ENCODE measurements at regions not wholly inside any gene's neighbourhood (a gene's known extent, or its start where the extent isn't known, plus 50 kb on each side); places are given as distances from the start of the nearest gene placed in this dataset.

DNA sequence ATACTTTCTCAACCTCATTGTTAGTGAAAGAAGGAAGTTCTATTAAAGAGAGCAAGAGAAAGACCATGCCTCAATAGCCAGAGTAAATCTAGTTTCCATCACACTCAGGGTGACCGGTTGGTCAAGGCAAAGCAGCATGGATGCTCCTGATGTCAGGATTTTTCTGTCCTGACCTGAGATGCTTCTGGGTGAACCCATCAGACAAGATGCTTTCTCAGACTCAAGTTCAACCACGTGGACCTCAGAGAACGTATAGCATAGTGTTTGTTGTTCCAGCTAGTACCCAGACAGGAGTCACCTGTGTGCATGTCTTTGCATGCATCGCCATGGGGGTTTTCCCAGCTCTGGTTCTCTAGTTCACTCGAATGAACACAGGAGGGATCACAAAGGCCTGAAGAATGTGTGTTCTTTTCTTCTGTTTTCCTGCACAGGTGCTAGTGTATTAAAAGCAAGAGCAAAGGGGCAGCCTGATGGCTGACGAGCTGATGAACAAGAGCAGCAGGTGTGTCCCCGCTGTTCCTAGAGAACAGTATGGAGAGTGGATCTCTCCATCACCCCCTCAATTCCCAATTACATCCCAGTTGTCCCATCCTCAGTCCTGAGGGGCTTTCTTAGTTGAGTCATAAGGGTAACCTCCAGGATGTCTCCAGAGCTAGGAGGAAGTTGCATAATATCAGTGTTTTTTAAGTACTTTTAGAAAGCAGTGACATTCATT lies 110.5 kb upstream of the ENPP6 start:
- Histone ChIP-seq H3K27ac (ENCODE audit: low read depth, low read length) (no peak overlapping the region), H3K36me3 (ENCODE audit: control insufficient read depth in 2 of 3, insufficient read depth in 3 of 3, low read length in 3 of 3) (no peaks in the 10 kb centered on the region), H3K4me1 (ENCODE audit: control insufficient read depth in 2 of 2, insufficient read depth in 2 of 2, low read length in 2 of 2) (peaks cover 0 to 7% of the 10 kb centered on the region in 2 donors), H3K27me3 (ENCODE audit: control insufficient read depth in 2 of 2, insufficient read depth in 2 of 2, low read length in 2 of 2) (no peaks in the 10 kb centered on the region), H3K9me3 (ENCODE audit: control insufficient read depth in 2 of 3, low read length in 3 of 3) (no peaks in the 10 kb centered on the region), H3K4me3 (ENCODE audit: low read length) (no peak overlapping the region)
- intact Hi-C loops (cut with micrococcal nuclease) = no loop called here
- Mint-ChIP-seq H3K36me3 (no peaks in the 10 kb centered on the region), H3K27ac (peak overlapping the region in 7 of 9 donors; percentile 21 to 79 (median 48)), H3K4me3 (peak overlapping the region in 1 of 10 donors; percentile 32), H3K27me3 (no peaks in the 10 kb centered on the region), H3K9me3 (no peaks in the 10 kb centered on the region), H3K4me1 (peaks cover 5 to 24% (median 12%) of the 10 kb centered on the region in 7 donors)
- DNase-seq = peak in 1 of 9 donors; percentile 14
- peak; percentile 47 for ATAC-seq
- POLR2A ChIA-PET = no interaction called here
- CTCF ChIA-PET = interaction anchor here (0.6 kb wide), 1 partner anchor 60 kb away, joined by 3 read pairs; no protein-coding TSS in a partner anchor

DNA sequence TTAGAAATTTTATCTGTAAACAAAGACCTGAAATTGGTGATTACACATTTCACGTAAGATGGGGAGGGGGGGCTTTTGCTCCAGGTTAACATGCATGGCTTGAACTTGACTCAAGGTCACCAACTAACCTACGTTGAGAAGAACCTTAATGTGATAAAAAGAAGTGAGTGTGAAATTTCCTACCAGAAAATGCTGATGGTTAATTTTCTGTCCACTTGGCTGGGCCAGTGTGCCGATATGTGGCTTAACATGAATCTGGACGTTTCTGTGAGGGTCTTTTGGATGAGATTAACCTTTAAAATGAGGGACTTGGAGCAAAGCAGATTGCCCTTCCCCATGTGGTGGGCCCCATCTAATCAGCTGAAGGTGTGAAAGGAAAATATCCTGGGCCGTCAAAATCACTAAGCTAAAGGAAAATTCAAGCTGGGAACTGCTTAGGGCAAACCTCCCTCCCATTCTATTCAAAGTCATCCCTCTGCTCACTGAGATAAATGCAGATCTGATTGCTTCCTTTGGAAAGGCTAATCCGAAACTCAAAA lies 107.3 kb upstream of the ENPP6 start:
- H3K4me1 ChIP-seq (ENCODE audit: control insufficient read depth in 2 of 2, insufficient read depth in 2 of 2, low read length in 2 of 2) = peaks cover 0 to 7% of the 10 kb centered on the region in 2 donors
- no peak overlapping the region for H3K27ac Mint-ChIP-seq
- H3K4me1 Mint-ChIP-seq = peaks cover 4 to 37% (median 14%) of the 10 kb centered on the region in 7 donors
- no peaks in the 10 kb centered on the region for H3K9me3 ChIP-seq (ENCODE audit: control insufficient read depth in 2 of 3, low read length in 3 of 3)
- no peaks in the 10 kb centered on the region for H3K36me3 ChIP-seq (ENCODE audit: control insufficient read depth in 2 of 3, insufficient read depth in 3 of 3, low read length in 3 of 3)
- no peaks in the 10 kb centered on the region for H3K27me3 ChIP-seq (ENCODE audit: control insufficient read depth in 2 of 2, insufficient read depth in 2 of 2, low read length in 2 of 2)
- peaks cover 0 to 2% (median 0%) of the 10 kb centered on the region in 11 donors for H3K9me3 Mint-ChIP-seq
- H3K27ac ChIP-seq (ENCODE audit: low read depth, low read length) = no peak overlapping the region
- H3K4me3 Mint-ChIP-seq = no peak overlapping the region
- DNase-seq (no peak), ATAC-seq (no peak)
- H3K4me3 ChIP-seq (ENCODE audit: low read length) = no peak overlapping the region
- ChIA-PET POLR2A (no interaction called here), CTCF (no interaction called here)
- intact Hi-C loops (cut with micrococcal nuclease) = no loop called here
- peaks cover 0 to 3% (median 0%) of the 10 kb centered on the region in 5 donors for H3K36me3 Mint-ChIP-seq
- no peaks in the 10 kb centered on the region for H3K27me3 Mint-ChIP-seq

- Mint-ChIP-seq H3K27me3 (no peaks in the 10 kb centered on the region), H3K4me3 (no peak overlapping the region), H3K9me3 (peaks cover 0 to 2% (median 0%) of the 10 kb centered on the region in 11 donors), H3K36me3 (peaks cover 0 to 3% (median 0%) of the 10 kb centered on the region in 5 donors), H3K27ac (no peak overlapping the region), H3K4me1 (peaks cover 2 to 32% (median 13%) of the 10 kb centered on the region in 7 donors)
- H3K27ac ChIP-seq (ENCODE audit: low read depth, low read length) = no peak overlapping the region
- ChIA-PET CTCF (no interaction called here), POLR2A (no interaction called here)
- no peaks in the 10 kb centered on the region for H3K27me3 ChIP-seq (ENCODE audit: control insufficient read depth in 2 of 2, insufficient read depth in 2 of 2, low read length in 2 of 2)
- H3K4me1 ChIP-seq (ENCODE audit: control insufficient read depth in 2 of 2, insufficient read depth in 2 of 2, low read length in 2 of 2) = no peaks in the 10 kb centered on the region
- no peaks in the 10 kb centered on the region for H3K9me3 ChIP-seq (ENCODE audit: control insufficient read depth in 2 of 3, low read length in 3 of 3)
- intact Hi-C loops (cut with micrococcal nuclease) = no loop called here
- no peak for DNase-seq
- H3K4me3 ChIP-seq (ENCODE audit: low read length) = no peak overlapping the region
- no peak for ATAC-seq
- H3K36me3 ChIP-seq (ENCODE audit: control insufficient read depth in 2 of 3, insufficient read depth in 3 of 3, low read length in 3 of 3) = no peaks in the 10 kb centered on the region
Measured at GRCh38 chr4:184322328-184323025, 104.8 kb upstream of the ENPP6 start.

DNA sequence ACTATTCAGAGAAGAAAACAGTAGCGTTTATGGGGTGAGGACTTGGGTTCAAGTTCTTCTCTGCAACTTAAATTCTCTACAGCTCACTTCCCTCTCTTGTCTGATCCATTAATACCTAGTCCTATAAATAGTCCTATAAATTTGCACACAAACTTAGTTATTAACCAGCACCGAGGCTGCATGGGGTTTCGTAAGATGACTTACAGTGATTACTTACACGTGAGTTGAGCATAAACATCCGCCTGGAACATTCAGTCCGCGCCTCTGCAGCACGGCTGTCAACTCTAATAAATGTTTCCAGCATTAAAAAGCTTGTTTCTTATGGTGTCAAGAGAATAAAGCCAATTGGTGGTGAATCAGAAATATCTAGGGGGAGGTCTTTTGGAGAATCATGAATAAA lies 103.0 kb upstream of the ENPP6 start:
- Mint-ChIP-seq H3K9me3 (peaks cover 0 to 2% (median 0%) of the 10 kb centered on the region in 11 donors), H3K4me3 (no peak overlapping the region), H3K36me3 (peaks cover 0 to 3% (median 0%) of the 10 kb centered on the region in 5 donors), H3K27ac (peak overlapping the region in 1 of 9 donors; percentile 3), H3K27me3 (no peaks in the 10 kb centered on the region), H3K4me1 (peaks cover 2 to 40% (median 13%) of the 10 kb centered on the region in 7 donors)
- Histone ChIP-seq H3K27me3 (ENCODE audit: control insufficient read depth in 2 of 2, insufficient read depth in 2 of 2, low read length in 2 of 2) (no peaks in the 10 kb centered on the region), H3K4me1 (ENCODE audit: control insufficient read depth in 2 of 2, insufficient read depth in 2 of 2, low read length in 2 of 2) (no peaks in the 10 kb centered on the region), H3K9me3 (ENCODE audit: control insufficient read depth in 2 of 3, low read length in 3 of 3) (no peaks in the 10 kb centered on the region), H3K4me3 (ENCODE audit: low read length) (no peak overlapping the region), H3K36me3 (ENCODE audit: control insufficient read depth in 2 of 3, insufficient read depth in 3 of 3, low read length in 3 of 3) (no peaks in the 10 kb centered on the region), H3K27ac (ENCODE audit: low read depth, low read length) (no peak overlapping the region)
- POLR2A ChIA-PET = no interaction called here
- CTCF ChIA-PET = no interaction called here
- DNase-seq = no peak
- intact Hi-C loops (cut with micrococcal nuclease) = no loop called here
- no peak for ATAC-seq

GRCh38 chr4:184318852-184319251 lies 101.2 kb upstream of the ENPP6 start:
- ATAC-seq = no peak
- intact Hi-C loops (cut with micrococcal nuclease) = loop anchor here in 1 of 2 donors (2.0 kb wide), 2 partner anchors 36 to 50 kb away; no protein-coding TSS in a partner anchor
- no peak overlapping the region for H3K27ac ChIP-seq (ENCODE audit: low read depth, low read length)
- H3K27me3 ChIP-seq (ENCODE audit: control insufficient read depth in 2 of 2, insufficient read depth in 2 of 2, low read length in 2 of 2) = no peaks in the 10 kb centered on the region
- peak overlapping the region in 1 of 9 donors; percentile 81 for H3K27ac Mint-ChIP-seq
- H3K4me3 ChIP-seq (ENCODE audit: low read length) = no peak overlapping the region
- H3K4me1 ChIP-seq (ENCODE audit: control insufficient read depth in 2 of 2, insufficient read depth in 2 of 2, low read length in 2 of 2) = no peaks in the 10 kb centered on the region
- peaks cover 0 to 2% (median 0%) of the 10 kb centered on the region in 11 donors for H3K9me3 Mint-ChIP-seq
- H3K4me1 Mint-ChIP-seq = peaks cover 5 to 48% (median 13%) of the 10 kb centered on the region in 7 donors
- no peaks in the 10 kb centered on the region for H3K27me3 Mint-ChIP-seq
- CTCF ChIA-PET = no interaction called here
- H3K9me3 ChIP-seq (ENCODE audit: control insufficient read depth in 2 of 3, low read length in 3 of 3) = no peaks in the 10 kb centered on the region
- DNase-seq = no peak
- H3K4me3 Mint-ChIP-seq = peak overlapping the region in 1 of 10 donors; percentile 10
- POLR2A ChIA-PET = no interaction called here
- peaks cover 0 to 3% (median 0%) of the 10 kb centered on the region in 5 donors for H3K36me3 Mint-ChIP-seq
- H3K36me3 ChIP-seq (ENCODE audit: control insufficient read depth in 2 of 3, insufficient read depth in 3 of 3, low read length in 3 of 3) = no peaks in the 10 kb centered on the region

GRCh38 chr4:184317234-184317918 lies 99.7 kb upstream of the ENPP6 start:
- Mint-ChIP-seq H3K27ac (peak overlapping the region in 1 of 9 donors; percentile 12), H3K9me3 (peaks cover 0 to 2% (median 0%) of the 10 kb centered on the region in 11 donors), H3K36me3 (peaks cover 0 to 4% (median 0%) of the 10 kb centered on the region in 5 donors), H3K4me3 (no peak overlapping the region), H3K27me3 (no peaks in the 10 kb centered on the region), H3K4me1 (peaks cover 5 to 59% (median 13%) of the 10 kb centered on the region in 7 donors)
- DNase-seq (no peak), ATAC-seq (no peak)
- no peak overlapping the region for H3K27ac ChIP-seq (ENCODE audit: low read depth, low read length)
- POLR2A ChIA-PET = no interaction called here
- no peaks in the 10 kb centered on the region for H3K4me1 ChIP-seq (ENCODE audit: control insufficient read depth in 2 of 2, insufficient read depth in 2 of 2, low read length in 2 of 2)
- no peaks in the 10 kb centered on the region for H3K9me3 ChIP-seq (ENCODE audit: control insufficient read depth in 2 of 3, low read length in 3 of 3)
- CTCF ChIA-PET = no interaction called here
- no peak overlapping the region for H3K4me3 ChIP-seq (ENCODE audit: low read length)
- H3K27me3 ChIP-seq (ENCODE audit: control insufficient read depth in 2 of 2, insufficient read depth in 2 of 2, low read length in 2 of 2) = no peaks in the 10 kb centered on the region
- no peaks in the 10 kb centered on the region for H3K36me3 ChIP-seq (ENCODE audit: control insufficient read depth in 2 of 3, insufficient read depth in 3 of 3, low read length in 3 of 3)
- intact Hi-C loops (cut with micrococcal nuclease) = no loop called here

Measured in naive thymus-derived CD4-positive, alpha-beta T cell (primary cell).